Amygdala (tissue), 56 donors: ENCODE measurements at regions not wholly inside any gene's neighbourhood (a gene's known extent, or its start where the extent isn't known, plus 50 kb on each side); places are given as distances from the start of the nearest gene placed in this dataset.
"Not testable (repeated sequence)": the region's sequence is repeated elsewhere in the genome, so short reads cannot be mapped to it uniquely, and the experiment has no call there.

Source experiments
- DNase-seq, 56 donors: peaks; one replicate each; lab custom pipeline; 2025; lab: John Stamatoyannopoulos, UW

DNA sequence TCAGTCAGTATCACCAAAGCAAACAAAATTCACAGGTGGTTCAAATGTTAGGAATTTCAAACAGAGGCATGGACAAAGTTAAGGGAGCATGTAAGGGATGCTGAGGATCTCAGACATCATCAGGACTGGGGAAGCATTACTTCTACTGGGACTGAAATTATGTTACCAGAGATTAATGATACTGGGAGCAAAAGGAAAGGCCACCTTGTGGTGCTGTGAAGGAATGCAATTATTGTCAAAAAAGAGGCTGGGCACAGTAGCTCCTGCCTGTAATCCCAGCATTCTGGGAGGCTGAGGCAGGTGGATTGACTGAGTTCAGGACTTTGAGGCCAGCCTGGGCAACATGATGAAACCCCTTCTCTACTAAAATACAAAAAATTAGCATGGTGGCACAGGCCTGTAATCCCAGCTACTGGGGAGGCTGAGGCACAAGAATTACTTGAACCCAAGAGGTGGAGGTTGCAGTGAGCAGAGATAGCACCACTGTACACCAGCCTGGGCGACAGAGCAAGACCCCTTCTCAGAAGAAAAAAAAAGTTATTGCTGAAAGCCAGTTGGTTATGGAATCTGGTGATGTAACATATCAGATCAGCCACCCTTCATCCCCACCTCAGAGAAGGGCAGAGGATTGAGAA, 954.3 kb downstream of the PCDH7 start:
- no peak for DNase-seq

DNA sequence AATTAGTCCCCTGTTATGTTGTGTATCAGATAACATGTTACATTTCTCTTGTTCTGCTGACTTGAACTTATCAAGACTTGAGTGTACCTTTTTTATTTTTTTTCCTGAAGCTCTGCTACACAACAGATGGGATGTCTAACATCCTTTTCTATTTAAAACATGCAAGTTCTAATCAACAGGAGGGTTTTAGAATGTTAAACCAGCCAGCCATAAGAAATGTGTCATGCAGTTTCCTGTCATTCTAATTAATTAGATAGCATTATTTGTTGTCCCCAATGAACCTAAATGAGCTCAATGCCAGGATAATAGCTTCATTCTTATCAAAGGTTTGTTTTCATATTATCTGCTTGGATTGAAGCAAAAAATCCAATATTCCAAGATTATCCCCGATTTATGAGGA, 958.2 kb downstream of the PCDH7 start:
- DNase-seq: no peak

DNA sequence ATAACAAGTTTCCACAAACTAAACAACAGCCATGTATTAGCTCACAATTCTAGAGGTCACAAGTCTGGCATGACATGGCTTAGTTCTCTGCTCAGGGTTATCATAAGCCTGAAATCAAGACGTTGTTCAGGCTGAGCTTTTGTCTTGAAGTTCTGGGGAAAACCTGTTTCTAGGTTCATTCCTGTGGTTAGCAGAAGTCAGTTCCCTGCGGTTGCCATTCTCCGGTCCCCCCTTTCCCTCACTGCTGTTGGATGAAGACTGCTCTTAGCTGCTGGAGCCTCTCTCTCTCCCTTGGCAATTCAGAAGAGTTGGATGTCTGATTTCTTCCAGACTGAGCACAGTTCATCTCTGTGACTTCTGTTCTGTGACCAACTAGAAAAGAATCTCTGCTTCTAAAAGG, 962.6 kb downstream of the PCDH7 start:
- no peak for DNase-seq

DNA sequence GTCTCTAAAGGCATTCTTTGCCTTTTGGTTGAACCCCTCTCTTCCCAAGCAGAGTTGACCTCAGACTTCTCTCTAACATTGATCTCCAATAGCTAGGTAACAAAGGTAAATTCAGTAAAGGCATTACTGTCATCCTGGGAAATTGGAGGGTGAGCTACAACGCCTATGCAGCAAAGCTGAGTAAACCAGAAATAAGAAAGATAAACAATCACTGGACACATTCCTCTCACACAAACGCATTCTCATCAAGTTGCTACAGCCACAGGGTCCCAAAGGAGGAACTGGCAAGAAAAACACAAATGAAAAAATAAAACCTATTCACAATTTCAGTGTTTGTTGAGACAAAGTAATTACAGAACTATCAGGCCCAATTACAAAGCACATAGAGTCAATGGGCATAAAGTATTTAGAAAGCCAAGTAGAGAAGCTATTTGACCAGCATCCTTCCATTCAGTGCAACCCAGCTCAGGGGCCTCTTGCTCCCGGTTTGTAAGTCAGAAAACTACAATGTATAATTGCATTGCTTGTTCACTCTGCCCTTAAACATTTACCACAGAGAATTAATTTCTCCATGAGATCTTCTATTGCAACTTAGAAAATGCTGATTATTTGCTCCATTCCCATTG, 967.7 kb downstream of the PCDH7 start:
- DNase-seq: no peak

DNA sequence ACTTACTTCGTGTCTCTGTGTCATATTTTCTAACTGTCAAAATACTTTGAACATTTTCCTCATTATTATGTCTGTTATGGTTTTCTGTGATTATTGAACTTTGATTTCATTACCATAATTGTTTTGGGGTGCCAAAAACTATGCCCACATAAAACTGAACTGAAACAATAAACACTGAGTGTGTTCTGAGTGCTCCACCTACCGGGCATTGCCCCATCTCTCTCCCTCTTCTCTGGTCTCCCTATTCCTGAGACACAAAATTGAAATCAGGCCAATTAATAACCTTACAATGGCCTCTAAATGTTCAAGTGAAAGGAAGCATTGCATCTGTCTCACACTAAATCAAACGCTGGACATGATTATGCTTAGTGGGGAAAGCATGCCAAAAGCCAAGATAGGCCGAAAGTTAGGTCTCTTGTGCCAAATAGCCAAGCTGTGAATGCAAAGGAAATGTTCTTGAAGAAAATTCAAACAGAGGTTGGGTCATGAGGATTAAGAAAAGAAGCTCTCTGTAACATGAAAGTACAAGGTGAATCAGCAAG, 972.3 kb downstream of the PCDH7 start:
- no peak for DNase-seq

DNA sequence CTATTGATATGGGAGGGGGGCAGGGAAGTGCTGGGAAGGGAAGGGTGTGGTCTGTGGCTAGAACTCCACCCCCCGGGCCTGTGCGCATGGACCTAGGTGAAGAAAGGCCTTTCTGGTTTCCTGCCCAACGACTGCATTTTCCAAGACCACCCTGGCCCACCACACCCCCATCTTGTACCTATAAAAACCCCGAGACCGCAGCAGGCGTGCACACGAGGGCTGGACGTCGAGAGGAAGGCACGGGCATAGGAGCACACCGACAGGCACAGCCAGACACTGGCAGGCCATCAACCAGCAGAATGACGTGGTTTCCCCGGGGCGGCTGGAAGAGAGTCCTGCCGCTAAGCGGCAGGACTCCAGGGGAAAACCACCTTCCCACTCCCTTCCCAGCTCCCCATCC, 981.1 kb downstream of the PCDH7 start:
- no peak for DNase-seq

DNA sequence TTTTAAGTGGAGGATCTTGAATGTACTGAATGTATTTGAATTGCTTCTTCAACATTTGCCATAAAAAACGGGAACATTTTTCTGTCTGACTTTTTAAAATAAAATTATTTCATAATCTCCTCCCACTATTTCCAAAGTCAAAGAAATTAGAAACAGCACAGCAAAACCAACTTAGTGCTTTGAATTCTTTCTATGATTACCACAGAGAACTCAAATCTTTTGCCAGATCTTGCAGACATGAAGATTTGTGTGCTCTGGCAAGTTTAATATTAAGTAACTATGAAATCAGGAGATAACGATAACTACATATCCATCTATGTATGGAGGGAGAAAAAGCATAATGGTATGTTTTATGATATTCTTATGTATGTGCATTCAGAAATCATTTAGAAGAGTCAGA, 982.2 kb downstream of the PCDH7 start:
- no peak for DNase-seq

DNA sequence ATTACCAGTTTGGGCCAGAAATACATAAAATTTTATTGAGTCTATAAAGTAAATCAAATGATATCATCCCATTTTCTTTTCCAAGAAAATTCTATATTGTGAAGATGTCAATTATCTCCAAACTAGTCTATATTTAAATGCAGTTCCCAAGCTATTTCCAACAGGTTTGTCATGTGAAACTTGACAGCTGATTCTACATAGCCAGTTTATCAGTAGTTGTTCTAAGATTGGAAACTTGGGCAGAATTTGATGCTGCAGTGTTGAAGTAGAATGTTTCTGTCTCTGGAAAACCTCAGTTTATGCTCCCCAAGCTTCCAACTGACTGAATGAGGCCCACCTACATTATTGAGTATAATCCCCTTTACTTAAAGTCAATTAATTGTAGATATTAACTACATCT, 994.1 kb downstream of the PCDH7 start:
- no peak for DNase-seq

DNA sequence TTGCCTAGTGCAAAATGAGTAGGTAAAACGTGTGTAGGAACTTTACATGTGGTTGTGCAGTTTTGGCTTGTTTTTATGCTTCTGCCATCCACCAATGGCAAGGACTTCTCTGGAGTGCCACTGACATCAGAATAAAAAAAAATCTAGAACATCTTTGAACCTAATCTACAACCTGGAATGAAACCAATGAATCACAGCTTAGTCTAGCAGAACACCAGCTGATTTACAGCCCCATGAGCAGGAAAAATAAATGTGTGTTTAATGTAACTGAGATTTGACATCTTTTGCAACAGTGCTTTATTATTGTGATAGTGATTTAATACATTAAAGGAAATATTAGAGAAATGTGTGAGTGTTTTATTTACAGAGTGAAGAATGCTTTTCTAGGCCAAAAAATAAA, 995.1 kb downstream of the PCDH7 start:
- no peak for DNase-seq

DNA sequence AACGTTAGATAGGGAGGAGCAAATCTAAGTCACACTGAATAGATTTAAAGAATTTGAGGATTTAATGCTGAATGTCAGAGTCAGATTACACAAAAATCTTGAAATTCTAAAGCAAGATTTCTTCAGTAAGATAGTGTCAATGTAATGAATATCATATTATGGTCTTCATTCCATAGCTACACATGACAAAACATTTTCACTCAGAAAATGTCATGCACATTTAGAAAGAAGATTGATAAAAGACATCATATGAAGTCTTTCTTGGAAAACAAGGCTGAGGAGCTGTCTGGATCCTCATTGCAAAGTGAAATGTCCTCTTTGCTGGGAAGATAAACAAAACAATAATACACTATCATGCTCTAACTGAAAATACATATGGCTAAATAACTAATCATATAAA, 1006.9 kb downstream of the PCDH7 start:
- DNase-seq: no peak

DNA sequence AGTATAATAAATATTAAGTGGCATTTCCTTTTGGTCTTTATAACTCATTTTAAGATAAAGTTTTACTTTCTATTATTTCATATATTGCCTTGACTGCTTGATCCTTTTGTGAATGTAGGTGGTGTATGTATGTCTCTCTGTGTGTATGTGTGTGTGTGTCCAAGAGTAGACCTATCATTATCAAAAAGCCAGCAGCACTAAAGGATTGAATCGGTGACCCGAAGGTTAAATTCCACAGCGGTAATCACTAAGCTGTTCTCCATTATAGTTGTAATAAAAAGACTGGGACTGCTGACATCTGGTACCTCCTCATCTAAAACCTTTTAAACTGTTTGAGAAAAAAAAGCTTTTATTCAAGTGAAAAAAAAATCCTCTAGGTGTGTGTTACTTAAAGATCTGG, 1014.8 kb downstream of the PCDH7 start:
- no peak for DNase-seq

DNA sequence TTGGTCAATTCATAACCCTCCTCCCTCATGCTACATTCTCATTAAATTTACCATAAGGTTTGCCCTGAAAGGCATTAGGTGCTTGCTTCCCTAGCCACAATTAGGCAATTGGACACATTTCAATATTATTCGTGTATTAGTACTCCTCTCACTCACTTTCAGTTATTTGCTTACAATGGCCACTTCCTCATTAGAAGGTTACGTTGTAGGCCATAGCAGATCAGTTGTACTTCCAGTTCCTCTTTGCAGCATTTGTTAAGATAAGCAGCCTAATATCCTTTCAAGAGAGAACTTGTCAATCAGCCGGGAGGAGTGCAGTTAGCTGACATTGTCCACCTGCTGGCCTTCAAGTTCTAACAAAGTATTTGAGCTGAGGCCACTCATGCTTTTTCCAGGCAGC, 1017.2 kb downstream of the PCDH7 start:
- DNase-seq: no peak

DNA sequence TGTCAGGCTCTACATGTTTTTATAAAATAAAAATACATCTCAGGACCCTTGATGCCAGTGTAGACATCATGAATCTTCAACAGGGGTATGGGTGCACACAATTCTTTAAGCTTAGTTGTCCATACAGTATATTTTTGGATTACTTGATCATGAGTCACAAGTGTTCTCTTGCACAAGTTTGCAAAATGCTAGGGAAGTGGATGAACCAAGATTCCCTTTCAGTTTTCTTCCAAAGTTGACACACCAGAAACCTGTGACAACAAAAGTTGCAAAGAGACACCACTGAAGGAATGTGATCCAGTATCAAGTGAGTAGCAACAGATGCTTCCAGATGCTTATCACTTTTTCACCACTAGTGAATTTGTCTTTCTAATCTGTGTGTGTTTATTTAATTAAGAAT, 1021.2 kb downstream of the PCDH7 start:
- DNase-seq: no peak

DNA sequence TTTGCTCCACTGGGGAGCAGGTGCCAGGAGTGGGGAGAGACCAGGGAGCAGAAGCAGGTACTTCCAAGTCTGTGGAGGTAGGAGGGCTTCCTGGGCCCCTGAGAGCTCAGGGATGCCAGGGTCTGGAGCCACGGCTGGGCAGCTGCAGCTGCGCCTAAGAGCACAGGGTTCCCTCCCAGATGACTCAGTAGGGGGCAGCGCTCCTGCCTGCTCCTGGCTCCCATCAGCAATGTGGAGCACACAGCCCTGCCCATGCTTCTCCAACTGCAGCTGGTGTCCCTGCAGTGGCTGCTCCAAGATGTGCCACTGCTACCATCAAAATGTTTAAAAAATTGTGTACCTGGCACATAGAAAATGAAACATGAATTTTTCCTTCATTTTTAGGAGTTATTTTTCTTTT, 1028.2 kb downstream of the PCDH7 start:
- DNase-seq: no peak

DNA sequence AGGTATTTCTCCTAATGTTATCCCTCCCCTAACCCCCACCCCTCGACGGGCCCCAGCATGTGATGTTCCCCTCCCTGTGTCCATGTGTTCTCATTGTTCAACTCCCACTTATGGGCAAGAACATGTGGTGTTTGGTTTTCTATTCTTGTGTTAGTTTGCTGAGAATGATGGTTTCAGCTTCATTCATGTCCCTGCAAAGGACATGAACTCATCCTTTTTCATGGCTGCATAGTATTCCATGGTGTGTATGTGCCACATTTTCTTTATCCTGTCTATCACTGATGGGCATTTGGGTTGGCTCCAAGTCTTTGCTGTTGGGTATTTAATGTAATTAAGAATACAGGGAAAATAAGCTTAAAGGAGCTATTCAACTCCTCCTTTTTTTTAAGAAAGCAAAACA, 1030.4 kb downstream of the PCDH7 start:
- not testable (repeated sequence) for DNase-seq

DNA sequence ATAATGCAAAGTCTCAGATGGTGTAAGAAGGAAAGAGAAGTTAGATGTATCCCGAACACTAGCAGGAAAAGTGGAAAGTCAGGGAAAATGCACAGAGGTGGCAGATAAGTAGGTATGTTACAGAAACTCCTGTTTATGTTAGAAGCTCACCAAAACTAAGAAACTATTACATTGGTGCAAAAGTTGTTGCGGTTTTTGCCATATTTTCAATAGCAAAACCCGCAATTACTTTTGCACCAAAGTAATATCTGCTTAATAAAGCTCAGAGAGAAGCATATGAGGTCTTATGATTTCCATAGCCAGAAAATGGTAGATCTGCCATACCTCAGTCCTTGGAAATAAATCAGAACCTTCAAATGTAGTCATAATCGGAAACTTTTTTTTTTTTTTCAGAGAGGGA, 1035.6 kb downstream of the PCDH7 start:
- DNase-seq: no peak

DNA sequence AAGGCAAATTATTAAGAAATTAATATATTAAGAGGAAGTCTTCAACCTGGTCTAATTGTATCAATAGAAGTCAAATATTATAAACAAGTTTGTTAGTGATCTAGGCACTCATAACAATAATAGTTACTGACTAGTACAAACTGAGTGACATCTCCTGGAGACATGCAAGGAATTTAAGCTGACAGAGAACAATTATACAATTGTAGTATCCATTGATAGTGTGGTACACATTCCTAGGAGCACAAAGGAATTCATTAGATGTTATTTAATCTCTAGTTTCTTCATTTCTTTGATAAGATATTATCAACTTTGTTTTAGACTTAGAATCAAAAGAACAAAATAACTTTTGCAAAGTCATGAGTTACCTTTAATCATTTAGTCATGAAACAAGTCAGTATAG, 1048.6 kb downstream of the PCDH7 start:
- DNase-seq: no peak

DNA sequence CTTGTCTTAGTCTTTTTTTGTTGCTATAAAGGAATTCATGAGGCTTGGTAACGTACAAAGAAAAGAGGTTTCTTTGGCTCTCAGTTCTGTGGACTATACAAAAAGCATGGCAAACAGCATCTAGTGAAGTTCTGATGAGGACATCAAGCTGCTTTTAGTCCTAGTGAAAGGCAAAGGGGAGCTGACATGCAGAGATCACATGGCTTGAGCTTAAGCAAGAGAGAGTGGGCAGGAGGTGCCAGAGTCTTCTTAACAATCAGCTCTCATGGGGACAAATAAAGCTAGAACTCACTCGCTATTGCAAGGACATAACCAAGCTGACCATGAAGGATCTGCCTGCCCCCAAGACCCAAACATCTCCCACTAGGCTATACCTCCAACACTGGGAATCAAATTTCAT, 1063.1 kb downstream of the PCDH7 start:
- DNase-seq: no peak

DNA sequence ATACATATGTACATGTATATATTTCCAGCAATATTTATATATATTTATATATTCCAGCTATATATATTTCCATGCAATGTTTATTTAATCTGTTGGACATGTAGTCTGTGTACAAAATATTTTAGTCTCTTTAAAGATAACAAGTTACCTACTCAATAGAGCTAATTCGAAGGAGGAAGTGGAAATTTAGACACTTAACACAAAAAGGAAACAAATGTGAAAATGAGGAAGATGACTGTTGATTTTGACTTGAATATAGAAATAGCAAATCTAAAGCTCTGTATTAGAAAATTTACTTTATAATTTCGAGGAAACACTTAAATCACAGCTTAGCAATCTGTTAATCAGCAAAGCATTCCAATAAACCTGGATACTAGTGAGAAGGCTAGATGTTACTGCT, 1064.4 kb downstream of the PCDH7 start:
- DNase-seq: no peak

DNA sequence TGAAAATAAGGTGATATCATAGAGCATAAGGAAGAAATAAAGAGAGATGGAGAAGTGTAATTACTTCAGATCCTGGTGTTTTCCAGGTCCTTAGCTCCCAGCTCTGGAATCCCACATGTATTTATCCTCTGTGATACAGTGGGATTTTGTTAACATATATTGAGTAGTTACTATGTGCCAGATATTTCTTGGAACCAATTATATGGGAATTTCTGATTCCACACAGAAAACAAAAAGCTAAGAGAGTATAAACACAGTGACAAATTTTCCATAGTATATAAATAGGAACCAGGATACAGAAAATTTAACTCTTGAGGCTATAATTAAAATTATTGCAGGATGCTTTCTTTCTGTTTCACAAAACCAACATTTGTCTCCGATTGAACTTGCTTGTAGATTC, 1067.5 kb downstream of the PCDH7 start:
- no peak for DNase-seq

DNA sequence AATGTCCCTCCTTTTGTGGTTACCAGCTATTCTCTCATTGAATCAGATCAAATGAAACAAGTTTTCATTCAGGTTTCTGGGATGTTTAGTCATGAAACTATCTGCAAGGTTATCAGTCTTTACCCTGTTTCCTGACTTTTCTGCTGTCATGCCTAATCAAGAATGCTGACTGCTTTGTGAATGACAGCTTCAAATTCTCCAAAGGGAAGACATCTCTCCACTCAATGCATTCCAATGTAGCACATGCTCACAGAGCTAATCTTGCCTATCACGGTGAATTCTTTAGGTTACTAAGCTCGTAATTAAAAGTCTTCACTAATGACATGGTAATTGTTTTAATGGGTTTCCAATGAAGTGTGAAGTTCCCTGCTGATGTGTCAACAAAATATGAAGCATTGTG, 1068.5 kb downstream of the PCDH7 start:
- DNase-seq: no peak

DNA sequence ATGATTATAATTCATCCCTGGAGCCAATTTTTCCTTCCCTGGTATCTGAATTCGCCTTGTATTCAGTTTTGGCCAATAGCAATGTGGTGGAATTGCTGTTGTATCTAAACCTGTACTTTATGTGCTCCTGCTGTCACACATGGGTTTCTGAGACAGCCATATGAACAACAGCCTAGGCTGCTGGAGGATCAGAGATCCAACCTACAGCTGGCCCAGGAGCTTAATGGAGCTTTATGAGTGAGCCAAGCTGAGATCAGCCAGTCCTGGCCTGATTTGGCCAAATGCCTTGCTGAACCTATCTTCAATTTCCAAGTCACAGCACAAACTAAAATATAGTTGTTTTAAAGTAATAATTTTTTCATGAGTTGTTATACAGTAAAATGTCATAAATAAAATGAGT, 1071.5 kb downstream of the PCDH7 start:
- DNase-seq: no peak

DNA sequence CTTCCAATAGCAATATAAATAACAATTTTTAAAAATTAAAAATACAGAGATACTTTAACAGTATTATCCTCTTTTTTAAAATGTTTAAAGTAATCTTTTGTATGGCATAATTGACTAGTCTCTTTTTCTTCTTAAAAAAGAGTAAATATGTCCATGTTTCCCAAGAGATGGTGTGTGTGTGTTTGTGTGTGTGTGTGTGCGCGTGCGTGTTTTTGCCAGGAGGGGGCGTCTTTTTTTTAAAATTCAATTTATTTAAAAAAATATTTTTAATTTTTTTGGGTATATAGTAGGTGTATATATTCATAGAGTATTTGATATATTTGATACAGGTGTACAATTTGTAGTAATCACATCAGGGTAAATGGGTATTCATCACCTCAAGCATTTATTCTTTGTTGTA, 1073.7 kb downstream of the PCDH7 start:
- DNase-seq: no peak
